ENCODE measurements at regions not wholly inside any gene's neighbourhood (a gene's known extent, or its start where the extent isn't known, plus 50 kb on each side); places are given as distances from the start of the nearest gene placed in this dataset.

GRCh38 chr7:155144371-155144770 lies 74.2 kb downstream of the HTR5A start:
- no peaks in the 10 kb centered on the region for H3K79me2 ChIP-seq (ENCODE audit: low read depth)
- no peak overlapping the region for H3K4me2 ChIP-seq
- DNase-seq: no peak
- H3K9me2 ChIP-seq (ENCODE audit: insufficient read depth): no peaks in the 10 kb centered on the region
- H3K9me3 ChIP-seq (ENCODE audit: insufficient read depth, low read depth): no peaks in the 10 kb centered on the region
- H3K27ac ChIP-seq: no peak overlapping the region
- intact Hi-C loops (cut with micrococcal nuclease; ENCODE audit: unreplicated experiment): no loop called here
- ChIA-PET CTCF (no interaction called here), POLR2A (ENCODE audit: unreplicated experiment) (no interaction called here)
- no peak overlapping the region for H2AFZ ChIP-seq
- H4K20me1 ChIP-seq (ENCODE audit: insufficient read depth): no peaks in the 10 kb centered on the region
- H3K27me3 ChIP-seq (ENCODE audit: insufficient read depth, low read depth): peaks cover 95% of the 10 kb centered on the region
- BruUV-seq (replicated peaks): no TSS peak
- TF ChIP-seq CTCF (conservative IDR thresholded peaks at IDR 0.05) (no peak), EZH2 (IDR thresholded peaks at IDR 0.05; ENCODE audit: low read depth) (no peak)
- no peaks in the 10 kb centered on the region for H3K4me1 ChIP-seq (replicated peaks; ENCODE audit: insufficient read depth)
- no peaks in the 10 kb centered on the region for H3K36me3 ChIP-seq (ENCODE audit: low read depth)
- no peak overlapping the region for H3K4me3 ChIP-seq
- no peaks in the 10 kb centered on the region for H3F3A ChIP-seq (ENCODE audit: insufficient read depth, low read depth)

- Histone ChIP-seq H3K4me3 (no peak overlapping the region), H3K27me3 (ENCODE audit: insufficient read depth, low read depth) (peaks cover 96% of the 10 kb centered on the region), H3K36me3 (ENCODE audit: low read depth) (no peaks in the 10 kb centered on the region), H2AFZ (no peak overlapping the region), H3K4me1 (replicated peaks; ENCODE audit: insufficient read depth) (no peaks in the 10 kb centered on the region), H3K4me2 (no peak overlapping the region), H3K79me2 (ENCODE audit: low read depth) (no peaks in the 10 kb centered on the region), H3K27ac (no peak overlapping the region), H3K9me3 (ENCODE audit: insufficient read depth, low read depth) (no peaks in the 10 kb centered on the region), H4K20me1 (ENCODE audit: insufficient read depth) (no peaks in the 10 kb centered on the region), H3K9me2 (ENCODE audit: insufficient read depth) (no peaks in the 10 kb centered on the region), H3F3A (ENCODE audit: insufficient read depth, low read depth) (no peaks in the 10 kb centered on the region)
- CTCF ChIA-PET: no interaction called here
- intact Hi-C loops (cut with micrococcal nuclease; ENCODE audit: unreplicated experiment): no loop called here
- DNase-seq: no peak
- no TSS peak for BruUV-seq (replicated peaks)
- POLR2A ChIA-PET (ENCODE audit: unreplicated experiment): no interaction called here
- TF ChIP-seq CTCF (conservative IDR thresholded peaks at IDR 0.05) (no peak), EZH2 (IDR thresholded peaks at IDR 0.05; ENCODE audit: low read depth) (no peak)
These were observed 75.5 kb downstream of the HTR5A start for GRCh38 chr7:155145477-155146255.

- H3F3A ChIP-seq (ENCODE audit: insufficient read depth, low read depth): no peaks in the 10 kb centered on the region
- no peak for DNase-seq
- BruUV-seq (replicated peaks): no TSS peak
- TF ChIP-seq CTCF (conservative IDR thresholded peaks at IDR 0.05) (no peak), EZH2 (IDR thresholded peaks at IDR 0.05; ENCODE audit: low read depth) (no peak)
- no peaks in the 10 kb centered on the region for H3K9me2 ChIP-seq (ENCODE audit: insufficient read depth)
- ChIA-PET CTCF (no interaction called here), POLR2A (ENCODE audit: unreplicated experiment) (no interaction called here)
- H3K79me2 ChIP-seq (ENCODE audit: low read depth): no peaks in the 10 kb centered on the region
- H3K36me3 ChIP-seq (ENCODE audit: low read depth): no peaks in the 10 kb centered on the region
- H3K27me3 ChIP-seq (ENCODE audit: insufficient read depth, low read depth): peaks cover 96% of the 10 kb centered on the region
- no peak overlapping the region for H2AFZ ChIP-seq
- no peaks in the 10 kb centered on the region for H3K4me1 ChIP-seq (replicated peaks; ENCODE audit: insufficient read depth)
- no peak overlapping the region for H3K27ac ChIP-seq
- no peak overlapping the region for H3K4me3 ChIP-seq
- H4K20me1 ChIP-seq (ENCODE audit: insufficient read depth): no peaks in the 10 kb centered on the region
- intact Hi-C loops (cut with micrococcal nuclease; ENCODE audit: unreplicated experiment): no loop called here
- H3K4me2 ChIP-seq: no peak overlapping the region
- peaks cover 5% of the 10 kb centered on the region; the same call in 1 of the 2 replicates for H3K9me3 ChIP-seq (ENCODE audit: insufficient read depth, low read depth)
These were observed 77.0 kb downstream of the HTR5A start for GRCh38 chr7:155147172-155147571.
